DOHH2 (cell line): ENCODE measurements at regions not wholly inside any gene's neighbourhood (a gene's known extent, or its start where the extent isn't known, plus 50 kb on each side); places are given as distances from the start of the nearest gene placed in this dataset.

Experiments used
- H3F3A ChIP-seq: fragments of 200-600 bp; sonication (generic), shearing (Covaris generic); 2 replicates; pipeline ENCODE4 v1.6.0; 2016; ENCODE audit warnings: antibody characterized with exemption, mild to moderate bottlenecking; ENCODE audit not compliant: control insufficient read depth, insufficient read depth
- H3K27ac ChIP-seq: fragments of 200-600 bp; sonication (generic); 2 replicates; pipeline ENCODE4 v1.5.1; 2014; ENCODE audit warnings: low read depth, mild to moderate bottlenecking, low read length, moderate library complexity
- H3K27me3 ChIP-seq: fragments of 200-600 bp; sonication (generic); 2 replicates; pipeline ENCODE4 v1.6.1; 2014; ENCODE audit warnings: mild to moderate bottlenecking, low read length, mixed read lengths; ENCODE audit not compliant: control insufficient read depth
- H3K36me3 ChIP-seq: fragments of 200-600 bp; sonication (generic); 2 replicates; pipeline ENCODE4 v1.6.1; 2014; ENCODE audit warnings: mild to moderate bottlenecking, low read length, moderate library complexity, mixed read lengths; ENCODE audit not compliant: control insufficient read depth
- H3K4me1 ChIP-seq: fragments of 200-600 bp; sonication (generic); 2 replicates; pipeline ENCODE4 v1.6.1; 2014; ENCODE audit warnings: mild to moderate bottlenecking, low read length, mixed read lengths; ENCODE audit not compliant: control insufficient read depth
- H3K4me2 ChIP-seq: fragments of 200-600 bp; sonication (generic); 2 replicates; pipeline ENCODE4 v1.6.0; 2014; ENCODE audit warnings: mild to moderate bottlenecking, low read length, moderate library complexity
- H3K4me3 ChIP-seq: fragments of 200-600 bp; sonication (generic); 2 replicates; pipeline ENCODE4 v1.5.1; 2014; ENCODE audit warnings: mild to moderate bottlenecking, low read length, mixed read lengths
- H3K79me2 ChIP-seq: fragments of 200-600 bp; sonication (generic); 2 replicates; pipeline ENCODE4 v1.6.1; 2014; ENCODE audit warnings: mild to moderate bottlenecking, low read length, mixed read lengths; ENCODE audit not compliant: control insufficient read depth
- H3K9me2 ChIP-seq: fragments of 200-600 bp; sonication (generic); replicated peaks from 2 replicates; pipeline ENCODE4 v1.6.1; 2014; ENCODE audit warnings: mild to moderate bottlenecking, low read length, mixed read lengths; ENCODE audit not compliant: control insufficient read depth
- H3K9me3 ChIP-seq: fragments of 200-600 bp; sonication (generic); 2 replicates; pipeline ENCODE4 v1.6.1; 2014; ENCODE audit warnings: antibody characterized with exemption, low read length, mixed read lengths; ENCODE audit not compliant: control insufficient read depth, insufficient read depth
- H4K20me1 ChIP-seq: fragments of 200-600 bp; sonication (generic); 2 replicates; pipeline ENCODE4 v1.6.0; 2014; ENCODE audit warnings: low read depth, mild to moderate bottlenecking, antibody characterized with exemption, low read length, moderate library complexity; ENCODE audit not compliant: control insufficient read depth, insufficient read depth
- EZH2phosphoT487 ChIP-seq: fragments of 200-600 bp; sonication (generic); IDR thresholded peaks from 2 replicates; pipeline ENCODE4 v1.6.1; 2017; ENCODE audit warnings: borderline replicate concordance, mild to moderate bottlenecking, antibody characterized with exemption, low read length, moderate library complexity, mixed read lengths
- TF ChIP-seq, protein P1 (sequence below): fragments of 200-600 bp; sonication (generic); IDR thresholded peaks from one replicate; pipeline ENCODE4 v1.5.1; 2014; ENCODE audit warnings: antibody characterized with exemption, mild to moderate bottlenecking, low read depth, low read length; ENCODE audit not compliant: poor library complexity, severe bottlenecking

DNA sequence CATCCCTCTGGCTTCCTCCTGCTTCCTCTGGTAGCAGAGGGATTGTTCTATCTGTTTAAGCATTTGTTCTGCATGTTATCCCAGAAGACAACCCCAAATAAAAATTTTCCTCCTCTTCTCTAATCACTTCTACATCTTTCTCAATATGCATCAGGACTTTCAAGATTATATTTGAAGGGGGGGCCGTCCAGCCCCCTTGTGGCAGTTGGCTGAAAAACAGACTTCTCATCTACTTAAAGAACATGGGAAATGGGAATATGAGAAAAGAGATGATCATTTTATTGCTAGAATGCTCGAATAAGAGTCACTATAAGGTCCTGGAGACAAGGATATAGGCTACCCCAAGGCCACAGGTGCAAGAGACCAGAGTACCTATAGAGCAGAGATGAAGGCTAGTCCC is 466.0 kb downstream of the REEP3 start:
- H3F3A ChIP-seq: no peaks in the 10 kb centered on the region
- no peaks in the 10 kb centered on the region for H3K27me3 ChIP-seq
- no peaks in the 10 kb centered on the region for H3K79me2 ChIP-seq
- peaks cover 10% of the 10 kb centered on the region; the same call in 1 of the 2 replicates for H3K9me3 ChIP-seq
- H3K36me3 ChIP-seq: no peaks in the 10 kb centered on the region
- no peaks in the 10 kb centered on the region for H4K20me1 ChIP-seq
- H3K4me2 ChIP-seq: no peak overlapping the region
- H3K4me1 ChIP-seq: no peaks in the 10 kb centered on the region
- H3K4me3 ChIP-seq: no peak overlapping the region
- no peak overlapping the region for H3K27ac ChIP-seq
- TF ChIP-seq, protein P1, sequence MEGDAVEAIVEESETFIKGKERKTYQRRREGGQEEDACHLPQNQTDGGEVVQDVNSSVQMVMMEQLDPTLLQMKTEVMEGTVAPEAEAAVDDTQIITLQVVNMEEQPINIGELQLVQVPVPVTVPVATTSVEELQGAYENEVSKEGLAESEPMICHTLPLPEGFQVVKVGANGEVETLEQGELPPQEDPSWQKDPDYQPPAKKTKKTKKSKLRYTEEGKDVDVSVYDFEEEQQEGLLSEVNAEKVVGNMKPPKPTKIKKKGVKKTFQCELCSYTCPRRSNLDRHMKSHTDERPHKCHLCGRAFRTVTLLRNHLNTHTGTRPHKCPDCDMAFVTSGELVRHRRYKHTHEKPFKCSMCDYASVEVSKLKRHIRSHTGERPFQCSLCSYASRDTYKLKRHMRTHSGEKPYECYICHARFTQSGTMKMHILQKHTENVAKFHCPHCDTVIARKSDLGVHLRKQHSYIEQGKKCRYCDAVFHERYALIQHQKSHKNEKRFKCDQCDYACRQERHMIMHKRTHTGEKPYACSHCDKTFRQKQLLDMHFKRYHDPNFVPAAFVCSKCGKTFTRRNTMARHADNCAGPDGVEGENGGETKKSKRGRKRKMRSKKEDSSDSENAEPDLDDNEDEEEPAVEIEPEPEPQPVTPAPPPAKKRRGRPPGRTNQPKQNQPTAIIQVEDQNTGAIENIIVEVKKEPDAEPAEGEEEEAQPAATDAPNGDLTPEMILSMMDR: peak; percentile 52
- no peak for TF ChIP-seq EZH2phosphoT487
- H3K9me2 ChIP-seq: no peaks in the 10 kb centered on the region

DNA sequence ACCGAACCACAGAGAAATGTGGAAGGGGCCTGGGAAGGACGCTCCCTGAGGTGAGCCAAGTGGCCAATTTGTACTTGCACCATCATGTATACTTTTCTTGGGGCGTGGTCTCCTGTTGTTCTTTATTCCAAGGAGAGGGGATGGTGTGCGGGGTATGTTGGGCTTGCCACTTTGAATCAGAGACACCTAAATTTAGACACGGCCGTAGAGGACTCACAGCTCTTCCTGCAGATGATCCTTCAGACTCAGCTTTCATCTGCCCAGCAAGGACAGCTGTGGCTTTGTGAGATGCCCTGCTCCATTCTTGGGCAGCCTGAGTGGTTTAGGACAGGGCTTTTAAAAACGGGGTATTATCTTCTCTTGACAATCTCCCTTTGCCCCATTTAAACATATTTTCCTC is 473.2 kb downstream of the REEP3 start:
- no peak overlapping the region for H3K4me3 ChIP-seq
- no peak for TF ChIP-seq EZH2phosphoT487
- TF ChIP-seq, protein P1: no peak
- no peaks in the 10 kb centered on the region for H3K9me2 ChIP-seq
- no peaks in the 10 kb centered on the region for H3K79me2 ChIP-seq
- H3K27ac ChIP-seq: no peak overlapping the region
- H3K4me1 ChIP-seq: no peaks in the 10 kb centered on the region
- H3K4me2 ChIP-seq: no peak overlapping the region
- H3K9me3 ChIP-seq: peaks cover 2% of the 10 kb centered on the region; the same call in 1 of the 2 replicates
- no peaks in the 10 kb centered on the region for H3K36me3 ChIP-seq
- H3K27me3 ChIP-seq: no peaks in the 10 kb centered on the region
- no peaks in the 10 kb centered on the region for H4K20me1 ChIP-seq
- H3F3A ChIP-seq: no peaks in the 10 kb centered on the region

DNA sequence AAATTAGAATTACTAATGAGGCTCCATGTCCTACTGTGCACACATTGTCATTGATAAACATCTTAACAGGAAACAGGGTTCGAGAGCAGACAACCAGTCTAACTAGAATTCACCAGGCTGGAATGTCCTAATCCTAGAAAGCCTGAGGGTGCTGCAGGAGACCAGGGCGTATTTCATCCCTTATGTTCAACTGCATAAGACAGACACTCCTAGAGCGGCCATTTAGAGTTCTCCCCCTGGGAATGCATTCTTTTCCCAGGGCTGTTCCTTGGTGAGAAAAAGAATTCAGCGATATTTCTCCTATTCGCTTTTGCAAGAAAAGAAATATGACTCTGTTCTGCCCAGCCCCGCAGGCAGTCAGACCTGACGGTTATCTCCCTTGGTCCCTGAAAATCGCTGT is 486.0 kb downstream of the REEP3 start:
- no peak overlapping the region for H3K4me3 ChIP-seq
- H3K79me2 ChIP-seq: no peaks in the 10 kb centered on the region
- H3K9me3 ChIP-seq: no peaks in the 10 kb centered on the region
- no peak for TF ChIP-seq EZH2phosphoT487
- TF ChIP-seq, protein P1: no peak
- no peaks in the 10 kb centered on the region for H3K27me3 ChIP-seq
- H3K4me1 ChIP-seq: no peaks in the 10 kb centered on the region
- H3K36me3 ChIP-seq: no peaks in the 10 kb centered on the region
- no peak overlapping the region for H3K27ac ChIP-seq
- no peaks in the 10 kb centered on the region for H3F3A ChIP-seq
- no peak overlapping the region for H3K4me2 ChIP-seq
- H3K9me2 ChIP-seq: no peaks in the 10 kb centered on the region; the same call in 1 of the 2 replicates
- no peaks in the 10 kb centered on the region for H4K20me1 ChIP-seq
